H9 (cell line): ENCODE measurements at regions not wholly inside any gene's neighbourhood (a gene's known extent, or its start where the extent isn't known, plus 50 kb on each side); places are given as distances from the start of the nearest gene placed in this dataset.

Experiments
- DNase-seq: peaks from one replicate; pipeline ENCODE4 v3.0.0-alpha.2; 2017
- H2AFZ ChIP-seq: one replicate; pipeline ENCODE4 v1.6.1; 2013; ENCODE audit warnings: mild to moderate bottlenecking, low read length, control low read depth, moderate library complexity
- H2AK5ac ChIP-seq: 2 replicates; pipeline ENCODE4 v1.6.1; 2013; ENCODE audit warnings: low read length, control low read depth, mixed read lengths; ENCODE audit not compliant: insufficient read length
- H2BK120ac ChIP-seq: one replicate; pipeline ENCODE4 v1.6.1; 2013; ENCODE audit warnings: low read depth, mild to moderate bottlenecking, low read length, control low read depth, inconsistent platforms; ENCODE audit not compliant: poor library complexity, severe bottlenecking
- H2BK12ac ChIP-seq: 2 replicates; pipeline ENCODE4 v1.6.1; 2013; ENCODE audit warnings: low read length, control low read depth, mixed read lengths, low read depth; ENCODE audit not compliant: insufficient read length
- H2BK15ac ChIP-seq: 2 replicates; pipeline ENCODE4 v1.6.1; 2013; ENCODE audit warnings: low read depth, low read length, control low read depth
- H2BK20ac ChIP-seq: one replicate; pipeline ENCODE4 v1.6.1; 2013; ENCODE audit warnings: low read depth, mild to moderate bottlenecking, low read length, control low read depth, inconsistent platforms; ENCODE audit not compliant: poor library complexity, severe bottlenecking
- H2BK5ac ChIP-seq: 2 replicates; pipeline ENCODE4 v1.6.1; 2013; ENCODE audit warnings: low read length, control low read depth, mixed read lengths; ENCODE audit not compliant: insufficient read length
- H3K14ac ChIP-seq: 2 replicates; pipeline ENCODE4 v1.6.1; 2013; ENCODE audit warnings: low read length, control low read depth; ENCODE audit not compliant: insufficient read depth
- H3K18ac ChIP-seq: 2 replicates; pipeline ENCODE4 v1.6.1; 2013; ENCODE audit warnings: low read depth, mild to moderate bottlenecking, mixed read lengths, low read length, control low read depth; ENCODE audit not compliant: insufficient read length
- H3K23ac ChIP-seq: 2 replicates; pipeline ENCODE4 v1.6.1; 2013; ENCODE audit warnings: low read length, control low read depth, mixed read lengths, low read depth; ENCODE audit not compliant: insufficient read length
- H3K23me2 ChIP-seq: 2 replicates; pipeline ENCODE4 v1.6.1; 2013; ENCODE audit warnings: low read depth, mild to moderate bottlenecking, mixed read lengths, low read length, control low read depth; ENCODE audit not compliant: insufficient read length, poor library complexity, severe bottlenecking
- H3K27ac ChIP-seq: 2 replicates; pipeline ENCODE4 v1.5.1; 2013; ENCODE audit warnings: low read length, control low read depth, mixed read lengths, low read depth; ENCODE audit not compliant: insufficient read length
- H3K27me3 ChIP-seq: 2 replicates; pipeline ENCODE4 v1.6.1; 2013; ENCODE audit warnings: low read length, control low read depth, inconsistent platforms; ENCODE audit not compliant: insufficient read depth
- H3K4ac ChIP-seq: 2 replicates; pipeline ENCODE4 v1.6.1; 2013; ENCODE audit warnings: low read depth, mild to moderate bottlenecking, control low read depth, inconsistent platforms, low read length, moderate library complexity
- H3K4me1 ChIP-seq: 2 replicates; pipeline ENCODE4 v1.6.1; 2013; ENCODE audit warnings: low read length, control low read depth, inconsistent platforms; ENCODE audit not compliant: insufficient read depth
- H3K4me2 ChIP-seq: 2 replicates; pipeline ENCODE4 v1.6.1; 2013; ENCODE audit warnings: low read length, control low read depth, mixed read lengths; ENCODE audit not compliant: insufficient read length, insufficient read depth
- H3K56ac ChIP-seq: 2 replicates; pipeline ENCODE4 v1.6.1; 2013; ENCODE audit warnings: low read depth, mild to moderate bottlenecking, mixed read lengths, low read length, control low read depth; ENCODE audit not compliant: insufficient read length
- H3K79me1 ChIP-seq: 2 replicates; pipeline ENCODE4 v1.6.1; 2013; ENCODE audit warnings: low read depth, mild to moderate bottlenecking, moderate library complexity, low read length, control low read depth, inconsistent platforms; ENCODE audit not compliant: insufficient read depth, poor library complexity, severe bottlenecking
- H3K79me2 ChIP-seq: 2 replicates; pipeline ENCODE4 v1.6.1; 2013; ENCODE audit warnings: low read length, control low read depth, inconsistent platforms; ENCODE audit not compliant: insufficient read depth
- H3K9ac ChIP-seq: 2 replicates; pipeline ENCODE4 v1.6.1; 2013; ENCODE audit warnings: low read length, control low read depth, mixed read lengths; ENCODE audit not compliant: insufficient read length; ENCODE audit errors: extremely low read depth
- H3K9me3 ChIP-seq: one replicate; pipeline ENCODE4 v1.6.1; 2013; ENCODE audit warnings: low read depth, low read length, inconsistent platforms; ENCODE audit not compliant: control insufficient read depth
- H3T11ph ChIP-seq: one replicate; pipeline ENCODE4 v1.6.1; 2013; ENCODE audit warnings: mild to moderate bottlenecking, low read length, control low read depth, inconsistent platforms
- H4K20me1 ChIP-seq: one replicate; pipeline ENCODE4 v1.6.1; 2013; ENCODE audit not compliant: control insufficient read depth, insufficient read length, insufficient read depth
- H4K5ac ChIP-seq: 2 replicates; pipeline ENCODE4 v1.6.1; 2013; ENCODE audit warnings: low read depth, mild to moderate bottlenecking, mixed read lengths, low read length, control low read depth; ENCODE audit not compliant: insufficient read length
- H4K8ac ChIP-seq: replicated peaks from 2 replicates; pipeline ENCODE4 v1.6.1; 2013; ENCODE audit warnings: low read length, control low read depth, mixed read lengths, low read depth; ENCODE audit not compliant: insufficient read length
- H4K91ac ChIP-seq: 2 replicates; pipeline ENCODE4 v1.6.1; 2013; ENCODE audit warnings: low read depth, mild to moderate bottlenecking, moderate library complexity, mixed read lengths, low read length, control low read depth; ENCODE audit not compliant: insufficient read length
- H3K27ac Mint-ChIP-seq, 3 experiments: 2 replicates in 2 of 3; 3 replicates in 1 of 3; pipeline ENCODE4 v1.8.0; 2020 to 2021; ENCODE audit warnings: mixed read lengths in 3 of 3, mild to moderate bottlenecking in 1 of 3, moderate library complexity in 1 of 3
- H3K27me3 Mint-ChIP-seq: 2 replicates; pipeline ENCODE4 v1.8.0; 2021; ENCODE audit warnings: low read depth, mild to moderate bottlenecking, moderate library complexity, mixed read lengths
- H3K36me3 Mint-ChIP-seq, 3 experiments: 2 replicates in 2 of 3; 3 replicates in 1 of 3; pipeline ENCODE4 v1.8.0; 2020 to 2021; ENCODE audit warnings: low read depth in 3 of 3, mixed read lengths in 3 of 3; ENCODE audit not compliant: insufficient read depth in 1 of 3
- H3K4me1 Mint-ChIP-seq, 2 experiments: 2 replicates each; pipeline ENCODE4 v1.8.0; 2020; ENCODE audit warnings: mixed read lengths in 2 of 2
- H3K4me3 Mint-ChIP-seq, 2 experiments: 2 replicates in 1 of 2; 3 replicates in 1 of 2; pipeline ENCODE4 v1.8.0; 2020 to 2021; ENCODE audit warnings: mild to moderate bottlenecking in 2 of 2, mixed read lengths in 2 of 2, moderate library complexity in 1 of 2
- H3K9me3 Mint-ChIP-seq, 2 experiments: 2 replicates in 1 of 2; 3 replicates in 1 of 2; pipeline ENCODE4 v1.8.0; 2020; ENCODE audit warnings: mild to moderate bottlenecking in 2 of 2, mixed read lengths in 2 of 2, moderate library complexity in 1 of 2
- WGBS: extraction: QIAGEN DNeasy Blood & Tissue Kit; methylation state at CpG from one replicate; pipeline ENCODE4 v1.1.7; 2013; ENCODE audit warnings: missing lambda C conversion rate, low lambda C conversion rate, mixed read lengths; ENCODE audit not compliant: insufficient read length; ENCODE audit errors: extremely low coverage; 5-methylcytosine and 5-hydroxymethylcytosine counted together
- TF ChIP-seq, protein P1 (sequence below): fragments of 200-600 bp; sonication (generic); conservative IDR thresholded peaks from 3 replicates; pipeline ENCODE4 v1.8.0; 2021; ENCODE audit warnings: antibody characterized with exemption, mild to moderate bottlenecking

DNA sequence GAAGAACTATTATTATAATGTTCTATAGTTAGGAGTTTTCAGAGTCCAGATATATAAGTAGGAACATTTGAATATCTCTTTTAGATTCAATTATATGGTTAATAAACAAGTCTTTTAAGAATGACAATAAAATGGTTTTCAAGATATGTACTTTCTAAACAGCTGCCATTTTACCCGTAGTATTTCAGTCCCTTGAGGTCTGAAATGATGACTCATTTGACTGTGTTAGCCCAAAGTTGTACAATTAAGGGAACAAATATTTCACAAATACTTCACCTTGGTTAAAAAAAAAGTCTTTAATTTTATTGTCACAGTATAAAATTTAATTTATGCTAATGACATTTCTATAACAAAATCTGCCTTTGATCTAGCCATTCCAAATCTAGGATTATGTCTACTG, 91.6 kb upstream of the TANK start:
- Histone ChIP-seq H3K27me3 (no peaks in the 10 kb centered on the region), H4K91ac (no peak overlapping the region), H2BK120ac (no peak overlapping the region), H4K8ac (no peak overlapping the region), H3K27ac (no peak overlapping the region), H3K9ac (no peak overlapping the region), H3K79me1 (no peaks in the 10 kb centered on the region), H3K4me1 (no peaks in the 10 kb centered on the region), H3T11ph (no peak overlapping the region), H4K5ac (no peak overlapping the region), H2BK5ac (no peak overlapping the region), H2AFZ (no peak overlapping the region), H3K4ac (no peak overlapping the region), H3K79me2 (no peaks in the 10 kb centered on the region), H3K4me2 (no peak overlapping the region), H2AK5ac (no peak overlapping the region), H2BK12ac (no peak overlapping the region), H3K23ac (no peak overlapping the region), H3K23me2 (no peaks in the 10 kb centered on the region), H4K20me1 (no peaks in the 10 kb centered on the region), H2BK15ac (no peak overlapping the region), H2BK20ac (no peak overlapping the region), H3K56ac (no peak overlapping the region), H3K9me3 (no peaks in the 10 kb centered on the region), H3K14ac (no peak overlapping the region), H3K18ac (no peak overlapping the region)
- no peak for DNase-seq
- WGBS, result no CpG with 5 or more reads among the region's 1 CpG
- Mint-ChIP-seq H3K4me1 (peaks cover 2% of the 10 kb centered on the region in 2 experiments; a peak in 3 of 4 replicates), H3K9me3 (peaks cover 2 to 3% of the 10 kb centered on the region in 2 experiments; a peak in 1 of 5 replicates), H3K4me3 (no peak overlapping the region), H3K27ac (no peak overlapping the region), H3K36me3 (no peaks in the 10 kb centered on the region), H3K27me3 (no peaks in the 10 kb centered on the region; the same call in 1 of the 2 replicates)
- TF ChIP-seq, protein P1, sequence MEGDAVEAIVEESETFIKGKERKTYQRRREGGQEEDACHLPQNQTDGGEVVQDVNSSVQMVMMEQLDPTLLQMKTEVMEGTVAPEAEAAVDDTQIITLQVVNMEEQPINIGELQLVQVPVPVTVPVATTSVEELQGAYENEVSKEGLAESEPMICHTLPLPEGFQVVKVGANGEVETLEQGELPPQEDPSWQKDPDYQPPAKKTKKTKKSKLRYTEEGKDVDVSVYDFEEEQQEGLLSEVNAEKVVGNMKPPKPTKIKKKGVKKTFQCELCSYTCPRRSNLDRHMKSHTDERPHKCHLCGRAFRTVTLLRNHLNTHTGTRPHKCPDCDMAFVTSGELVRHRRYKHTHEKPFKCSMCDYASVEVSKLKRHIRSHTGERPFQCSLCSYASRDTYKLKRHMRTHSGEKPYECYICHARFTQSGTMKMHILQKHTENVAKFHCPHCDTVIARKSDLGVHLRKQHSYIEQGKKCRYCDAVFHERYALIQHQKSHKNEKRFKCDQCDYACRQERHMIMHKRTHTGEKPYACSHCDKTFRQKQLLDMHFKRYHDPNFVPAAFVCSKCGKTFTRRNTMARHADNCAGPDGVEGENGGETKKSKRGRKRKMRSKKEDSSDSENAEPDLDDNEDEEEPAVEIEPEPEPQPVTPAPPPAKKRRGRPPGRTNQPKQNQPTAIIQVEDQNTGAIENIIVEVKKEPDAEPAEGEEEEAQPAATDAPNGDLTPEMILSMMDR, result no peak
